ENCODE measurements at regions not wholly inside any gene's neighbourhood (a gene's known extent, or its start where the extent isn't known, plus 50 kb on each side); places are given as distances from the start of the nearest gene placed in this dataset.

DNA sequence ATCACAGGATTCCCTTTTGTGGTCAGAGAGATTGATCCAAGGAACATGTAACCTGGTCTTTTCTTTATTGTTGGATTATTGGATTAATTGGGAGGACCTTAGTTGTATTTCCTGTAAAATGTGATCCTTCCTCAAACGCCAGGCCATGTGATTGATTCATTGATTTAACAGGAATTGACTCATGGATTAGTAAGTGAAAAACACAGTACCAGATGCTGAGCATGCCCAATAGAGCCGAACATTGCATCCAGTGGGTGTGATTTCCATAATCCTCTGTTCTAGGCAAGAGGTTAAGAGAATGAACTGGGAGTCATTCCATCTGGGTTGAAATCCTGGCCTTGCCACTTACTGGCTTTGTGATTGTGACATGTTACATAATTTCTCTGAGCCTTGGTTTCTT lies 522.3 kb downstream of the MAT2B start:
- ATAC-seq (replicated peaks), result no peak
- Mint-ChIP-seq H3K9me3 (no peaks in the 10 kb centered on the region), H3K4me3 (no peak overlapping the region)

DNA sequence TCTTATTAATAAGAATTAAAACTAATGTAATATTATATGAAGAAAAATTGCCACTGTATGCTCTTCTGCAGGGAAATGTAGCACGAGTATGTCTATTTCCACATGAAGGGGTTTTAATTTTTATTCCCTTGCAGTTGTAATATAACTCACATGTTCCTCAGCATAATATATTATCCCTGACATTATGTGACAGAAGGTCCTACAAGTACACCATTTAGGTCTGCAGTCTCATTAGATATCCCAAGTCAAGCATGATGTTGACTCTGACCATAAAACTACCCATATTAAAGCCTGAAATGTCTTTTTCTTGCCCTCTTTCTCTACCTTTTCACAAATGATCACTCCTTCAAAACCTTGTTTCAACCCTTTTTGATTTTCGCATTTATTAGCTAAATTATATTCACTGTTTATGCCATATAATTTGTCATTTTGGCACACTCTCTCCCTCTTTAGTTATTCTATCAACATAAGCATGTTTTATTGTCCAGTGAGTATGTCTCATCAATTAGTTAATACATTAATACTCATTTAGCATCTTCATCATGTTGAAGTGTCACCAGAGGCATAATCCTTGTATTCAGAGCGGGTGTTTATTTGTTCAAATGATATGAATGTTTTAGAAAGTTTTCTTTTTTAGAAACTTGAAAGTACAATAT lies 532.8 kb downstream of the MAT2B start:
- ATAC-seq (replicated peaks) (no peak), DNase-seq (no peak)
- no peak overlapping the region for H3K4me3 Mint-ChIP-seq
- H3K4me1 Mint-ChIP-seq (ENCODE audit: low read depth in 2 of 2), result no peaks in the 10 kb centered on the region
- H3K27ac Mint-ChIP-seq, result no peak overlapping the region
- no peaks in the 10 kb centered on the region for H3K36me3 Mint-ChIP-seq (ENCODE audit: insufficient read depth)
- H3K27me3 Mint-ChIP-seq, result no peaks in the 10 kb centered on the region
- H3K9me3 Mint-ChIP-seq, result peaks cover 3% of the 10 kb centered on the region in 2 donors

More for the DNA sequence above, 522.3 kb downstream of the MAT2B start:
- H3K27ac Mint-ChIP-seq, result no peak overlapping the region
- no peak for DNase-seq
- no peaks in the 10 kb centered on the region for H3K27me3 Mint-ChIP-seq
- no peaks in the 10 kb centered on the region for H3K4me1 Mint-ChIP-seq (ENCODE audit: low read depth in 2 of 2)
- no peaks in the 10 kb centered on the region for H3K36me3 Mint-ChIP-seq (ENCODE audit: insufficient read depth)

DNA sequence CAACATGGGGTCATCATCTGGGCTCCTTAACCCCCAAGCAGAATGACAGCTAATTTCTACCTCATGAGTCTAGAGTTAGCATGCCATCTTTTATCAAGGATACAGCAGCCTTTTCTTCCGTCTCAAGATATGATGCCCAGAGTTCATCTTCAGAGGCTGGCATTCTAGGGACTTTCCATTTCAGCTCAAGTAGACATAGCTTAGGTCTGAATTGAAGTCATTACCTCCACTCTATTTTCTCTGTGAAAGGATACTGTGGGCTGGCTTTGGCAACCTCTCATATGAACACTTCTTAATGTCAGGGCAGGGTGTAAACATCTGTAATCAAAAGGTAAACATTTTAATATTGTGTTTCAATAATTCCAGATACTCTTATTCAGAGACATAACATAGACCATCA lies 535.7 kb downstream of the MAT2B start:
- Mint-ChIP-seq H3K4me3 (no peak overlapping the region), H3K27ac (no peak overlapping the region), H3K27me3 (no peaks in the 10 kb centered on the region), H3K9me3 (peaks cover 2 to 10% of the 10 kb centered on the region in 2 donors), H3K4me1 (ENCODE audit: low read depth in 2 of 2) (no peaks in the 10 kb centered on the region), H3K36me3 (ENCODE audit: insufficient read depth) (no peaks in the 10 kb centered on the region)
- ATAC-seq (replicated peaks) (no peak), DNase-seq (no peak)

DNA sequence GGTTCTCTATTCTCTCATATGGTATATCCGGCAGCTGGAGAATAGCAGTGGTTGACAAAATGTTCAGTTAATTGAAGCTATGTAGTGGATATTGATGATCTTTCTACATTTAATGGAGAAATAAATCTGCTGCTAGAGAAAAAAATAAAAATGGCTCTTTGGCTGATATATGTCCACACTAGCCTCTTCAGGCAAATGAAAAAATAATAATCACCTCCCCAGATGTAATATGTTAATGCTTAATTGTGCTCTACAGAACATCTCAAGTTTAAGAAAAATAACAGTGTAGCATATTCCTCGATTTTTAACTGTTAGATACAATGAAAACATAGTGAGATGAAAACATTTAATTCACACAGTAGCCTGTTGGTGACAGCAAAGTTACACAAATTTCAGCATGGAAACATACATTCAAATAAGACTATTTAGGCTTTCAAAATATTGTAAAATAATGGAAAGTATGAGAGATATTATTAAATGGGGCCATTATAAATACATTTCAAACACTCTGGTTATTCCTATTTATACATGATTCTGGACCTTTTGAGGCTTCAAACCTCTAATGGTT lies 543.0 kb downstream of the MAT2B start:
- Mint-ChIP-seq H3K4me3 (no peak overlapping the region), H3K27me3 (no peaks in the 10 kb centered on the region), H3K9me3 (peaks cover 10 to 16% of the 10 kb centered on the region in 2 donors), H3K36me3 (ENCODE audit: insufficient read depth) (no peaks in the 10 kb centered on the region), H3K27ac (no peak overlapping the region), H3K4me1 (ENCODE audit: low read depth in 2 of 2) (no peaks in the 10 kb centered on the region)
- no peak for ATAC-seq (replicated peaks)
- no peak for DNase-seq

DNA sequence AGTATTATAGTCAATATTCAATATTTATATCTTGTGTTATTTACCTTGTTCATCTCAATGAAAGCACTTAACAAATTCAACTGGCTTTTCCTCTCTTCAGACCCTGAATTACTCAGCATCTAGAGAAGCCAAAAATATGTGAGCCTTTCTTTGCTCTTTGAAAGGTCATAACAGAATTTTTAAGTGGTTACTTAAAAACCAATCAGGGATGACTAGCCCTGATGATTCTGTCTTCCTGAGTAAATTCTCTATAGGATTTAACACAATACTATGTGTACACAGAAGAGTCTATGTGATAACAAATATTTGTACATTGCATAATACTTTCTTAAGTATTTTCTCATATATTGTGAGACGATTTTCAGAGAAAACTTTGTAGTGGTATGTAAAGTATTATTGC lies 546.3 kb downstream of the MAT2B start:
- H3K4me1 Mint-ChIP-seq (ENCODE audit: low read depth in 2 of 2), result no peaks in the 10 kb centered on the region
- DNase-seq (no peak), ATAC-seq (replicated peaks) (no peak)
- no peak overlapping the region for H3K27ac Mint-ChIP-seq
- no peaks in the 10 kb centered on the region for H3K36me3 Mint-ChIP-seq (ENCODE audit: insufficient read depth)
- H3K27me3 Mint-ChIP-seq, result no peaks in the 10 kb centered on the region
- H3K4me3 Mint-ChIP-seq, result no peak overlapping the region
- peaks cover 2% of the 10 kb centered on the region in 2 donors for H3K9me3 Mint-ChIP-seq

DNA sequence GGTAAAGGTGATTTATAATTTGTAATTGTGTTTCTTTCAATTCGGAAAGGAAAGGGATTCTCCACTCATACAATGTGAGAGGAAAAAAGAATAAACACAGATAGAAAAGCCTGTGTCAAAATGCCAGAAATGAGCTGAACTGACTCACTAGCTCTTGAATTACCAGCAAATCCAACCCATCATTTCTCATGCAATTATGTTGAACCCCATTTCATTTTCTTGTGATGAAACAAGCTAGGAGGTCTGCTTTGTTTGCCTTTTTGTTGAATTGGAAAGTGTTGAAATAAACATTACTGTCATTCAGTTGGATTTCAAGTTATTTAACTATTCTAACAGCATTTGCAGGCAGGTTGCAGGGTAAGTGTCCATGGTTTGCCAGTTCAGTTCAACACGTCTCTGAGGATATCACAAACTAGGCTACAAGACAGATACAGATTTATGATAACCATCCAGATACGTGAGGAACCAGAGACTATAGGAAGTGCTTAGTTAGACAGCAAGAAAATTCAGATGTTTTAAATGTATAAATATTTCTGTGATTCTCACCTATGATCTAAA lies 547.2 kb downstream of the MAT2B start:
- H3K4me3 Mint-ChIP-seq, result no peak overlapping the region
- ATAC-seq (replicated peaks) (no peak), DNase-seq (no peak)
- no peaks in the 10 kb centered on the region for H3K9me3 Mint-ChIP-seq
- H3K36me3 Mint-ChIP-seq (ENCODE audit: insufficient read depth), result no peaks in the 10 kb centered on the region
- H3K27me3 Mint-ChIP-seq, result no peaks in the 10 kb centered on the region
- no peak overlapping the region for H3K27ac Mint-ChIP-seq
- no peaks in the 10 kb centered on the region for H3K4me1 Mint-ChIP-seq (ENCODE audit: low read depth in 2 of 2)

DNA sequence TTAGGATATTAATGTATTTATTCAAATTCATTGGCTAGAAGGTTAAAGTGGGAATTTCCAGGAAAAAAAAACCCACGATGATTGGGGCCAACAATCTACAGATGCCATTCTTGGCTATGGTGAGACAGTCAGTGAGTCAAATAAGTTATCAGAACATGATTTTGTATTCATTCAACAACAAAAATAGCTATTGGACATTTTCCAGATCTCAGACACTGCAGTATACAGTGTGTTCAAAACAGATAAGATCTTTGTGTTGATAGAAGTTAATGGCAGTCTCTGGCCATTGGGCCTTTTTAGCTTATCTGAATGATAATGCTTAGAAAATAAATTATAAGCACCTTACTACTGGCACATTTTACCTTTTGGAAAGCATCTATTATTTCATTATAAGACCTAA lies 547.7 kb downstream of the MAT2B start:
- Mint-ChIP-seq H3K27ac (no peak overlapping the region), H3K27me3 (no peaks in the 10 kb centered on the region)
- DNase-seq, result no peak

DNA sequence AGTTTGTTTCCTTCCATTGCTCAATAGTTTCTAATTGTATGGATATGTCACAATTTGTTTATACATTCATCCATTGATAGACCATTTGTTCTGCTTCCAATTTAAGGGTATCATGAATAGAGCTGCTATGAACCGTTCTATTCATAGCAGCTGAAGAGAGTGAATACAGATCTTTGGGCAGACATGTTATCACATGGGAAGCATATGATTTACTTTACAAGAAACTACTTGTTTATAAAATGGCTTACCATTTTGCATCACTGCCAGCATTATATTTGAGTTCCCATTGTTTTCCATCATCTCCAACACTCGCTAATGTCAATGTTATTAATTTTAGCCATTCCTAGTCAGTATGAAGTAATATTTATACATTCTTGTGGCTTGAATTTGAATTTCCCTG lies 549.0 kb downstream of the MAT2B start:
- ATAC-seq (replicated peaks) (no peak), DNase-seq (no peak)
- Mint-ChIP-seq H3K27me3 (no peaks in the 10 kb centered on the region), H3K36me3 (ENCODE audit: insufficient read depth) (no peaks in the 10 kb centered on the region), H3K27ac (no peak overlapping the region), H3K4me1 (ENCODE audit: low read depth in 2 of 2) (no peaks in the 10 kb centered on the region), H3K9me3 (no peaks in the 10 kb centered on the region), H3K4me3 (no peak overlapping the region)

More for the DNA sequence above, 547.7 kb downstream of the MAT2B start:
- no peak for ATAC-seq (replicated peaks)
- Mint-ChIP-seq H3K4me1 (ENCODE audit: low read depth in 2 of 2) (no peaks in the 10 kb centered on the region), H3K9me3 (no peaks in the 10 kb centered on the region), H3K4me3 (no peak overlapping the region), H3K36me3 (ENCODE audit: insufficient read depth) (no peaks in the 10 kb centered on the region)

DNA sequence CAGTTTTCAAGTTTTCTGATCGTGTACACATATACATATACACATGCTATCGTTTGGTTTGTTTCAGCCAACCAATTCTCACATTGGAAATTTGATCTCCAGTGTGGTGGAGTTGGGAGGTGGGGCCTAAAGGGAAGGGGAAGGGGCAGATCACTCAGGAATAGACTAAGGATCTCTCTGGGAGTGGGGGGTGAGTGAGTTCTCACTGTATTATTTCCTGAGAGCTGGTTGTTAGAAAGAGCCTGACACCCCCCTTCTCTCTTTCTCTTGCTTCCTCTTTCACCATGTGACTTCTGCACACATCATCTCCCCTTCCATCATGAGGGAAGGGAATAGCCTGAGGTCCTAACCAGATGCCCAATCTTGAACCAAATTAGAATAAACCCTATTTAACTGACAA lies 551.7 kb downstream of the MAT2B start:
- H3K4me3 Mint-ChIP-seq, result no peak overlapping the region
- no peak overlapping the region for H3K27ac Mint-ChIP-seq
- no peaks in the 10 kb centered on the region for H3K36me3 Mint-ChIP-seq (ENCODE audit: insufficient read depth)
- DNase-seq, result no peak
- H3K9me3 Mint-ChIP-seq, result no peaks in the 10 kb centered on the region
- no peaks in the 10 kb centered on the region for H3K27me3 Mint-ChIP-seq
- no peaks in the 10 kb centered on the region for H3K4me1 Mint-ChIP-seq (ENCODE audit: low read depth in 2 of 2)
- ATAC-seq (replicated peaks), result no peak

DNA sequence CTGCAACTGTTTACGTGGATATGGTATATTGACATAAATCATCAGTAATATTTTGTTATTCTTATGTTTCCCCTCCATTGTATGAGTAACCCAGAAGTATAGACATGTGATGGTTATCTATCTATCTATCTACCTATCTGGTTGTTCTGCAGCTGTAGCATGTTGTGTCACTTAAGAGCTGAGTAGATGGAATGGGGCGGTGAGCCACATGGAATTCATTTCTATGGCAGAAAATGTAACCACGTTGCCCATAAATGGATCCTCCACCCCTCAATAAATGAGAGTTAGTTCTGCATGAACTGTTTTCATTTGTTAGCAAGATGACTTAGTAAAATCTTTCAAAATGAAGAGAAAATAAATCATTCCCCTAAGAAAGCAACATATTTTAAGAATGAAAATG lies 553.2 kb downstream of the MAT2B start:
- Mint-ChIP-seq H3K4me1 (ENCODE audit: low read depth in 2 of 2) (no peaks in the 10 kb centered on the region), H3K4me3 (no peak overlapping the region), H3K27ac (no peak overlapping the region), H3K27me3 (no peaks in the 10 kb centered on the region), H3K36me3 (ENCODE audit: insufficient read depth) (no peaks in the 10 kb centered on the region), H3K9me3 (no peaks in the 10 kb centered on the region)
- DNase-seq (no peak), ATAC-seq (replicated peaks) (no peak)

DNA sequence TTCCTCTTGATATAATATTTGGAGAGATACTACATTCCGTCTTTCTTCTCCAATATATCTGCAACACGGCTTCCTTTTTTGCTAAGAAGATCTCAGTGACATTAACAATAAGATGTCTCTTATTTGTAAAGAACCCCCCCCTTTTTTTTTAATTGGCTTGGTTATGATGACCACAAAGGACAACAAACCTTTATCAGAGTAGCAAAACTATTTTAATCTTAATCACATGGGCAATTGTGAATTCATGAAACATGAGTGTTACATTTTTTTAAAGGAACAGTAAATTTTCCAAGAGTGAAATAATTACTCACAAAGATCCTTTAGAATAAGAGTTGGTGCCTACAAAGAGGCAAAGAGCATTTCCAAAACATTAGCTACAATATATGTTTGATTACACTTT lies 554.1 kb downstream of the MAT2B start:
- no peaks in the 10 kb centered on the region for H3K27me3 Mint-ChIP-seq

DNA sequence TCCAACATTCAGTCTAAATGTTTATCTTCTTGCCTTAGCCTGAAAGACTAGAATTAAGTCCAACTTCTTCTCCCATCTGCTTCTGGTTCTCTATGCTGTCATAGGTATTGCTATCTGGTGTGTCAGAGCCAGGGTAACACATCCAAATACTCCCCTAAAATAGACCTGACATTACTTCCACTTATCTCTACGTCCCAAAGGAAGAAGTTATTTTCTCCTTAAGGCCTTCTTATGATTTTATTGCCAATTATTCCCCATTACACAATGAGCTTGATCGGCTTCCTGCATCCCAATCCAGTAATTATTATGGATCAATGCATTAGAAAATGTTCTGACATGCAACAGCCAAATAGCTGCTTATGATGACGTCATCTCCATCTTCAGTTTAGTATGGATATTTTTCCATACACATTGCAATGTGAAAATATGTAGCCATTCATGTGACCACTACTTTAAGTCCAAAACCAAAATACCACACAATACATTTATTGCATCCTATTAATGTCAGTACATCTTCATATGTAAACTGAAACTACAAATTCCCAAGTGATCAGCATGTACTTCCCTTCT lies 555.5 kb downstream of the MAT2B start:
- Mint-ChIP-seq H3K27me3 (no peaks in the 10 kb centered on the region), H3K27ac (no peak overlapping the region), H3K9me3 (no peaks in the 10 kb centered on the region), H3K4me1 (ENCODE audit: low read depth in 2 of 2) (no peaks in the 10 kb centered on the region), H3K4me3 (no peak overlapping the region), H3K36me3 (ENCODE audit: insufficient read depth) (no peaks in the 10 kb centered on the region)
- DNase-seq (no peak), ATAC-seq (replicated peaks) (no peak)

More for the DNA sequence above, 554.1 kb downstream of the MAT2B start:
- Mint-ChIP-seq H3K4me3 (no peak overlapping the region), H3K4me1 (ENCODE audit: low read depth in 2 of 2) (no peaks in the 10 kb centered on the region), H3K27ac (no peak overlapping the region), H3K36me3 (ENCODE audit: insufficient read depth) (no peaks in the 10 kb centered on the region), H3K9me3 (no peaks in the 10 kb centered on the region)
- no peak for DNase-seq
- ATAC-seq (replicated peaks), result no peak

DNA sequence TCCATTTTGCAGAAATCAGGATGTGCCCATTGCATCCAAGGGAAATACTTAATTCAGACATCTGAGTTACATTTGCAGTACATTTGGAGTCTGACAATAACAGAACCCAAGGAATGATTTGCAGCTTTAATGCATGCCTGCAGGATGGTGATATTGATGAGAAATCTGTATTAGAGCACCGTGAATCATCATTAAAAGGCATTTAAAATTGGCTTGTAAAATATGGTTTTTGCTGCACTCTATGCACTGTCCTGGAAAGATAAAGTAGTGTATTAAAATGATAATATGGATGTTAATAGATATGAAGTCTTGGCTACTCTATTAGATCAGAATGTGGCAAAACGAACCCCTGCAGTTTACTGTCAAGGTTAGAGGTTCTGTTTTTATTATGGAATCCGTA lies 556.9 kb downstream of the MAT2B start:
- H3K4me1 Mint-ChIP-seq (ENCODE audit: low read depth in 2 of 2), result no peaks in the 10 kb centered on the region
- ATAC-seq (replicated peaks), result no peak

DNA sequence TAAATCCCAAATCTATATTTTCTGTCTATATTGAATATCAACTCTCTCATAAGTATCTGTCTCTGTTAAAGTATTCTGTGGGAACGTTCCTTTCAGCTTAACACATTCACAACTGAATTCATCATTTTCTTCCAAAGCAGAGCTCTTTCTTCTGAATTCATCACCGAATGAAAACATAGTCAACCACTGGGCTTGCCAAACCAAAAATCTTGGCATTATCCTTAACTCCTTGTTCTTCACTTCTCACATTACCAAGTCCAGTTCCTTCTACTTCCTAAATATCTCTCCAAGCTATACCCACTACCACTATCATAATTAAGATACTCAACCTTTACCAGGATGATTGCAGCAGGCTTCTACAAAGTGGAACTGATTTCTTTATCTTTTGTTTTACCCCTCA lies 559.8 kb downstream of the MAT2B start:
- H3K36me3 Mint-ChIP-seq (ENCODE audit: insufficient read depth), result no peaks in the 10 kb centered on the region
- no peak overlapping the region for H3K4me3 Mint-ChIP-seq
- H3K9me3 Mint-ChIP-seq, result no peaks in the 10 kb centered on the region
- H3K4me1 Mint-ChIP-seq (ENCODE audit: low read depth in 2 of 2), result no peaks in the 10 kb centered on the region
- no peak overlapping the region for H3K27ac Mint-ChIP-seq
- no peak for ATAC-seq (replicated peaks)
- DNase-seq, result no peak
- H3K27me3 Mint-ChIP-seq, result no peaks in the 10 kb centered on the region

More for the DNA sequence above, 556.9 kb downstream of the MAT2B start:
- DNase-seq, result no peak
- Mint-ChIP-seq H3K27me3 (no peaks in the 10 kb centered on the region), H3K4me3 (no peak overlapping the region), H3K27ac (no peak overlapping the region), H3K36me3 (ENCODE audit: insufficient read depth) (no peaks in the 10 kb centered on the region), H3K9me3 (no peaks in the 10 kb centered on the region)

Data from effector memory CD8-positive, alpha-beta T cell (primary cell).